GM23338 (cell line): ENCODE measurements at regions not wholly inside any gene's neighbourhood (a gene's known extent, or its start where the extent isn't known, plus 50 kb on each side); places are given as distances from the start of the nearest gene placed in this dataset.

Source experiments
- CREB1 ChIP-seq: fragments of 250-450 bp; sonication (Bioruptor Pico); IDR thresholded peaks from 2 replicates; pipeline ENCODE4 v1.5.0; 2020; ENCODE audit warnings: low read depth, mild to moderate bottlenecking, moderate library complexity
- CTCF ChIP-seq, 2 experiments: fragments of 200-600 bp in 1 of 2; sonication (generic) in 1 of 2; conservative IDR thresholded peaks; 2 replicates each; pipeline versions ENCODE4 v1.5.1 to v1.6.1; 2016 to 2017; ENCODE audit warnings: antibody characterized with exemption in 2 of 2, low read depth in 2 of 2, mild to moderate bottlenecking in 2 of 2, moderate library complexity in 1 of 2
- ETS1 ChIP-seq: IDR thresholded peaks from 2 replicates; pipeline ENCODE4 v1.6.1; 2016; ENCODE audit warnings: antibody characterized with exemption
- EZH2 ChIP-seq: fragments of 200-600 bp; sonication (generic); IDR thresholded peaks from one replicate; pipeline ENCODE4 v1.8.0; 2017; ENCODE audit warnings: antibody characterized with exemption, mild to moderate bottlenecking, low read depth; ENCODE audit not compliant: unreplicated experiment
- EZH2phosphoT487 ChIP-seq: fragments of 200-600 bp; sonication (generic); IDR thresholded peaks from one replicate; pipeline ENCODE4 v1.8.1; 2018; ENCODE audit warnings: antibody characterized with exemption; ENCODE audit not compliant: unreplicated experiment
- JUNB ChIP-seq: IDR thresholded peaks from one replicate; pipeline ENCODE4 v1.6.1; 2016; ENCODE audit warnings: antibody characterized with exemption; ENCODE audit not compliant: unreplicated experiment
- NANOG ChIP-seq: IDR thresholded peaks from 2 replicates; pipeline ENCODE4 v1.6.1; 2016; ENCODE audit warnings: antibody characterized with exemption, borderline replicate concordance
- POLR2AphosphoS5 ChIP-seq: IDR thresholded peaks from 2 replicates; pipeline ENCODE4 v1.6.1; 2016; ENCODE audit warnings: antibody characterized with exemption, low read depth
- REST ChIP-seq: IDR thresholded peaks from one replicate; pipeline ENCODE4 v1.6.1; 2018; ENCODE audit warnings: antibody characterized with exemption; ENCODE audit not compliant: unreplicated experiment
- STAT1 ChIP-seq: IDR thresholded peaks from one replicate; pipeline ENCODE4 v1.6.1; 2016; ENCODE audit warnings: antibody characterized with exemption; ENCODE audit not compliant: unreplicated experiment
- ZNF331 ChIP-seq: fragments of 250-450 bp; sonication (Bioruptor Pico); IDR thresholded peaks from 2 replicates; pipeline ENCODE4 v1.5.0; 2020; ENCODE audit warnings: low read depth, mild to moderate bottlenecking, moderate library complexity

- TF ChIP-seq REST: no peak
- peak in 1 of 2 experiments; percentile 36; a peak in 2 of 4 replicates for TF ChIP-seq CTCF (conservative IDR thresholded peaks at IDR 0.05; ENCODE audit: low read depth in 2 of 2)
- TF ChIP-seq NANOG: no peak
- no peak for TF ChIP-seq EZH2
- TF ChIP-seq ETS1: no peak
- TF ChIP-seq POLR2AphosphoS5: no peak
- TF ChIP-seq EZH2phosphoT487: no peak
- TF ChIP-seq CREB1: no peak
- no peak for TF ChIP-seq JUNB
- no peak for TF ChIP-seq STAT1
- no peak for TF ChIP-seq ZNF331
Observed at GRCh38 chrX:95145848-95146490, 1472.0 kb downstream of the FAM133A start.
